Heart left ventricle (tissue), 13 donors: ENCODE measurements at regions not wholly inside any gene's neighbourhood (a gene's known extent, or its start where the extent isn't known, plus 50 kb on each side); places are given as distances from the start of the nearest gene placed in this dataset.

Experiments used
- POLR2A ChIP-seq, 2 donors: fragments of 450-650 bp; IDR thresholded peaks; one replicate each; pipeline ENCODE4 v1.6.1; 2017; ENCODE audit warnings: antibody characterized with exemption in 2 of 2, mild to moderate bottlenecking in 2 of 2, moderate library complexity in 2 of 2
- TF ChIP-seq, protein P1 (sequence below), 12 donors: fragments of 200-600 bp; sonication (generic) in 4 of 12; IDR thresholded peaks; one replicate each; pipeline versions ENCODE4 v1.5.0 to v1.8.0; 2018 to 2022; ENCODE audit warnings: antibody characterized with exemption in 12 of 12, mild to moderate bottlenecking in 5 of 12
- donor health status: ischemic (EF 13 %, LVEDD 7.1; RV severe dilation, severe dysfunction).
- donor health status: DM: no; HTN: yes; CAD: no.
- donor health status: DM: no; HTN: no; CAD: no.
- donor health status: ischemic (EF 25% LVEDD 6.9; RV normal size, moderate dysfunction).
- donor health status: ischemic (EF 25% LVEDD 5.7; RV mildly dilated, moderate dysfunction).
- donor health status: ischemic (EF 35%, LVEDD 5.7; RV mildly dilated, moderate dysfunction).
- donor health status: nonischemic (EF 11% LVEDD 7.7; RV severe dilation, severe dysfunction).
- donor health status: DM: yes; HTN: yes; CAD: no.
- donor health status: PGD.
- donor health status: ischemic (EF 29% LVEDD 5.4; RV normal size, mild dysfunction).
- donor health status: nonischemic (EF 23%, LVEDD 6.1; RV moderate dilation, normal function).

- no peak for TF ChIP-seq POLR2A (IDR thresholded peaks at IDR 0.05)
- TF ChIP-seq, protein P1, sequence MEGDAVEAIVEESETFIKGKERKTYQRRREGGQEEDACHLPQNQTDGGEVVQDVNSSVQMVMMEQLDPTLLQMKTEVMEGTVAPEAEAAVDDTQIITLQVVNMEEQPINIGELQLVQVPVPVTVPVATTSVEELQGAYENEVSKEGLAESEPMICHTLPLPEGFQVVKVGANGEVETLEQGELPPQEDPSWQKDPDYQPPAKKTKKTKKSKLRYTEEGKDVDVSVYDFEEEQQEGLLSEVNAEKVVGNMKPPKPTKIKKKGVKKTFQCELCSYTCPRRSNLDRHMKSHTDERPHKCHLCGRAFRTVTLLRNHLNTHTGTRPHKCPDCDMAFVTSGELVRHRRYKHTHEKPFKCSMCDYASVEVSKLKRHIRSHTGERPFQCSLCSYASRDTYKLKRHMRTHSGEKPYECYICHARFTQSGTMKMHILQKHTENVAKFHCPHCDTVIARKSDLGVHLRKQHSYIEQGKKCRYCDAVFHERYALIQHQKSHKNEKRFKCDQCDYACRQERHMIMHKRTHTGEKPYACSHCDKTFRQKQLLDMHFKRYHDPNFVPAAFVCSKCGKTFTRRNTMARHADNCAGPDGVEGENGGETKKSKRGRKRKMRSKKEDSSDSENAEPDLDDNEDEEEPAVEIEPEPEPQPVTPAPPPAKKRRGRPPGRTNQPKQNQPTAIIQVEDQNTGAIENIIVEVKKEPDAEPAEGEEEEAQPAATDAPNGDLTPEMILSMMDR (IDR thresholded peaks at IDR 0.05) = no peak
Observed at GRCh38 chr1:80776266-80776665, 1024.5 kb upstream of the ADGRL2 start.
